ENCODE measurements at regions not wholly inside any gene's neighbourhood (a gene's known extent, or its start where the extent isn't known, plus 50 kb on each side); places are given as distances from the start of the nearest gene placed in this dataset.

GRCh38 chr14:58701156-58701555 lies 63.4 kb downstream of the DACT1 start:
- no peak for TF ChIP-seq CTCF (IDR thresholded peaks at IDR 0.05)
- no peak for TF ChIP-seq POLR2A (IDR thresholded peaks at IDR 0.05)
